AG09309 (cell line): ENCODE measurements at regions not wholly inside any gene's neighbourhood (a gene's known extent, or its start where the extent isn't known, plus 50 kb on each side); places are given as distances from the start of the nearest gene placed in this dataset.

Source experiments
- DNase-seq: peaks from one replicate; pipeline ENCODE4 v3.0.0-alpha.2; 2010; ENCODE audit warnings: low read depth
- H3K4me3 ChIP-seq: 2 replicates; pipeline ENCODE4 v1.5.1; 2011; ENCODE audit warnings: mild to moderate bottlenecking, low read depth, low read length, moderate library complexity; ENCODE audit not compliant: control insufficient read depth
- CTCF ChIP-seq: IDR thresholded peaks from 2 replicates; pipeline ENCODE4 v1.5.1; 2011; ENCODE audit warnings: mild to moderate bottlenecking, low read depth, low read length, inconsistent platforms; ENCODE audit not compliant: insufficient read depth, control insufficient read depth; ENCODE audit errors: missing control alignments

GRCh38 chr1:25030674-25031589 is 100.9 kb upstream of the RUNX3 start:
- DNase-seq, result no peak
- H3K4me3 ChIP-seq, result no peak overlapping the region
- no peak for TF ChIP-seq CTCF

- no peak for TF ChIP-seq CTCF
- H3K4me3 ChIP-seq, result no peak overlapping the region
- no peak for DNase-seq
These were observed 99.9 kb upstream of the RUNX3 start for GRCh38 chr1:25030012-25030411.

DNA sequence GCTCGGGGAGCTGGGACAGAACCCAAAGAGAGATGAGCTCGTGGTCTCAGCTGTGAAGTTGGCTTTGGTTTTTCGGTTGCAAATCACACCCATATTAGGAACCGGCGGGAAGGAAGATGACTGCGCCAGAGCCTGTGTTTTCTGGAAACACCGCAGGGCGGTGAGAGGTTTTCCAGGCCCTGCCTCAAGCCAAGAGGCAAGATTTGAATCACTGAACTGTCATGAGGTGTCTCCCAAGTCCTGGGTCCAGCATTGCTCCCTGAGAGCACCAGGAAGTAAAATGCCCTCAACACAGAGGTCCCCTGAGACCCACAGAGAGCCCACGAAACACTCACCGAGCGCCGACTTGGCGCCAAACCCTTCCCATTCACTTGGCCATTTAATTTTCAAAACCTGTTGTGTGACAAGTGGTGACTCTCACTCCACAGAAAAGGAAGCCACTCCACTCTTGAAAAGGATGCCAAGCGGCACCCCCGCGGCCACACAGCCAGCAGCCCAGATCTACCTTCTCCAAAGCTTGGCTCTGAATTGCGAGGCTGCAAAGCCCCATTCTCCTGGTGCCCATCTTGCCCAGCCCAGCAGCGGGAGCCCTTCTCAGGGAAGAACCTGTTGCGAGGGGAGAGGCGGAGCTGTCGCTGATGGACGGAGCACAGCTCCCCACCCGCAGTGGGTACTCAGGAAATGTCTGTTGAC is 99.0 kb upstream of the RUNX3 start:
- DNase-seq, result no peak
- H3K4me3 ChIP-seq, result no peak overlapping the region
- TF ChIP-seq CTCF, result no peak

- H3K4me3 ChIP-seq, result no peak overlapping the region
- no peak for DNase-seq
- TF ChIP-seq CTCF, result no peak
These were observed 98.5 kb upstream of the RUNX3 start for GRCh38 chr1:25028587-25028906.

GRCh38 chr1:25027822-25028586 is 97.9 kb upstream of the RUNX3 start:
- H3K4me3 ChIP-seq, result no peak overlapping the region
- TF ChIP-seq CTCF, result no peak
- DNase-seq, result no peak

GRCh38 chr1:25026730-25027450 is 96.8 kb upstream of the RUNX3 start:
- no peak overlapping the region for H3K4me3 ChIP-seq
- TF ChIP-seq CTCF, result no peak
- DNase-seq, result no peak
